GM12865 (cell line): ENCODE measurements at regions not wholly inside any gene's neighbourhood (a gene's known extent, or its start where the extent isn't known, plus 50 kb on each side); places are given as distances from the start of the nearest gene placed in this dataset.
"Not testable (repeated sequence)": the region's sequence is repeated elsewhere in the genome, so short reads cannot be mapped to it uniquely, and the experiment has no call there.

ENCODE experiments used
- DNase-seq: peaks from one replicate; pipeline ENCODE4 v3.0.0; 2010; ENCODE audit warnings: low read depth
- H3K4me3 ChIP-seq: 2 replicates; pipeline ENCODE4 v1.5.1; 2011; ENCODE audit warnings: mild to moderate bottlenecking, low read depth, low read length, control low read depth
- CTCF ChIP-seq: IDR thresholded peaks from 2 replicates; pipeline ENCODE4 v1.5.1; 2011; ENCODE audit warnings: low read length, control low read depth, low read depth, inconsistent platforms; ENCODE audit not compliant: insufficient read depth; ENCODE audit errors: missing control alignments

GRCh38 chr3:125683067-125683829 lies 88.0 kb upstream of the OSBPL11 start:
- DNase-seq: no peak
- no peak for TF ChIP-seq CTCF
- H3K4me3 ChIP-seq: no peak overlapping the region

- no peak overlapping the region for H3K4me3 ChIP-seq
- DNase-seq: no peak
- TF ChIP-seq CTCF: peak; percentile 30
These were observed 88.9 kb upstream of the OSBPL11 start for GRCh38 chr3:125684199-125684598.

GRCh38 chr3:125685741-125686140 lies 90.4 kb upstream of the OSBPL11 start:
- not testable (repeated sequence) for H3K4me3 ChIP-seq, DNase-seq

- no peak for DNase-seq
- H3K4me3 ChIP-seq: no peak overlapping the region
- TF ChIP-seq CTCF: no peak
These were observed 97.1 kb upstream of the OSBPL11 start for GRCh38 chr3:125692361-125692760.

GRCh38 chr3:125693887-125694286 lies 98.6 kb upstream of the OSBPL11 start:
- TF ChIP-seq CTCF: no peak
- H3K4me3 ChIP-seq: no peak overlapping the region

GRCh38 chr3:125694761-125695294 lies 99.5 kb upstream of the OSBPL11 start:
- H3K4me3 ChIP-seq: no peak overlapping the region
- no peak for DNase-seq
- TF ChIP-seq CTCF: no peak

More at GRCh38 chr3:125693887-125694286, 98.6 kb upstream of the OSBPL11 start:
- DNase-seq: no peak

- H3K4me3 ChIP-seq: no peak overlapping the region
- TF ChIP-seq CTCF: no peak
- DNase-seq: no peak
These were observed 100.4 kb upstream of the OSBPL11 start for GRCh38 chr3:125695688-125696087.

GRCh38 chr3:125697126-125697525 lies 101.8 kb upstream of the OSBPL11 start:
- DNase-seq, H3K4me3 ChIP-seq: not testable (repeated sequence)
